Stimulated activated CD4-positive, alpha-beta T cell treated with anti-CD3 and anti-CD28 coated beads, TNF-alpha, amount 100 ng/mL, for 4 hours (primary cell): ENCODE measurements at regions not wholly inside any gene's neighbourhood (a gene's known extent, or its start where the extent isn't known, plus 50 kb on each side); places are given as distances from the start of the nearest gene placed in this dataset.
"Not testable (repeated sequence)": the region's sequence is repeated elsewhere in the genome, so short reads cannot be mapped to it uniquely, and the experiment has no call there.

ENCODE experiments used
- DNase-seq, 3 experiments: peaks; one replicate each; pipeline ENCODE4 v3.0.0-alpha.2; 2020; ENCODE audit warnings: low read depth in 3 of 3

- no peak for DNase-seq
Observed at GRCh38 chr4:188434643-188435042, 295.4 kb downstream of the TRIML1 start.

GRCh38 chr4:188435381-188435780 is 296.1 kb downstream of the TRIML1 start:
- no peak for DNase-seq

GRCh38 chr4:188437535-188437934 is 298.3 kb downstream of the TRIML1 start:
- DNase-seq = no peak

GRCh38 chr4:188438391-188438824 is 299.2 kb downstream of the TRIML1 start:
- not testable (repeated sequence) for DNase-seq

GRCh38 chr4:188439641-188440311 is 300.5 kb downstream of the TRIML1 start:
- no peak for DNase-seq

- no peak for DNase-seq
Observed at GRCh38 chr4:188444500-188444899, 305.3 kb downstream of the TRIML1 start.

- DNase-seq = not testable (repeated sequence)
Observed at GRCh38 chr4:188448996-188449395, 309.8 kb downstream of the TRIML1 start.

GRCh38 chr4:188450571-188450970 is 311.3 kb downstream of the TRIML1 start:
- no peak for DNase-seq

- DNase-seq = no peak
Observed at GRCh38 chr4:188452097-188452496, 312.9 kb downstream of the TRIML1 start.

- DNase-seq = no peak
Observed at GRCh38 chr4:188454575-188454974, 315.3 kb downstream of the TRIML1 start.

- no peak for DNase-seq
Observed at GRCh38 chr4:188455062-188455752, 316.0 kb downstream of the TRIML1 start.

GRCh38 chr4:188459381-188459780 is 320.1 kb downstream of the TRIML1 start:
- no peak for DNase-seq

- no peak for DNase-seq
Observed at GRCh38 chr4:188463909-188464308, 324.7 kb downstream of the TRIML1 start.

- no peak for DNase-seq
Observed at GRCh38 chr4:188466001-188466400, 326.8 kb downstream of the TRIML1 start.

- no peak for DNase-seq
Observed at GRCh38 chr4:188484256-188484655, 345.0 kb downstream of the TRIML1 start.

GRCh38 chr4:188485906-188486305 is 346.7 kb downstream of the TRIML1 start:
- DNase-seq = no peak

GRCh38 chr4:188492886-188493285 is 353.6 kb downstream of the TRIML1 start:
- no peak for DNase-seq

- DNase-seq = no peak
Observed at GRCh38 chr4:188495169-188495568, 355.9 kb downstream of the TRIML1 start.

GRCh38 chr4:188511431-188511830 is 372.2 kb downstream of the TRIML1 start:
- no peak for DNase-seq

GRCh38 chr4:188532751-188533150 is 393.5 kb downstream of the TRIML1 start:
- DNase-seq = no peak

- DNase-seq = no peak
Observed at GRCh38 chr4:188534297-188534696, 395.1 kb downstream of the TRIML1 start.

- no peak for DNase-seq
Observed at GRCh38 chr4:188534917-188535316, 395.7 kb downstream of the TRIML1 start.

- no peak for DNase-seq
Observed at GRCh38 chr4:188536826-188537225, 397.6 kb downstream of the TRIML1 start.
